Stimulated activated memory B cell treated with anti-CD40 and anti-IgM and Interleukin-4, amounts not matched to agents 10 μg/mL and 1 μg/mL and 100 μg/mL, for 72 hours (primary cell): ENCODE measurements at regions not wholly inside any gene's neighbourhood (a gene's known extent, or its start where the extent isn't known, plus 50 kb on each side); places are given as distances from the start of the nearest gene placed in this dataset.
"Not testable (repeated sequence)": the region's sequence is repeated elsewhere in the genome, so short reads cannot be mapped to it uniquely, and the experiment has no call there.

Experiments used
- ATAC-seq: fragments of 150-1000 bp; cut with Tn5 transposase; 2 replicates; pipeline ENCODE4 v1.10.0; 2021
- H3K27ac Mint-ChIP-seq: one replicate; pipeline ENCODE4 v1.8.0; 2022; ENCODE audit warnings: mild to moderate bottlenecking, mixed read lengths
- H3K27me3 Mint-ChIP-seq: one replicate; pipeline ENCODE4 v1.8.0; 2022; ENCODE audit warnings: mixed read lengths
- H3K36me3 Mint-ChIP-seq: one replicate; pipeline ENCODE4 v1.8.0; 2022; ENCODE audit warnings: mixed read lengths
- H3K4me1 Mint-ChIP-seq: one replicate; pipeline ENCODE4 v1.8.0; 2022; ENCODE audit warnings: mixed read lengths
- H3K4me3 Mint-ChIP-seq: one replicate; pipeline ENCODE4 v1.8.0; 2022; ENCODE audit warnings: mild to moderate bottlenecking, moderate library complexity, mixed read lengths
- H3K9me3 Mint-ChIP-seq: one replicate; pipeline ENCODE4 v1.8.0; 2022; ENCODE audit warnings: mixed read lengths

GRCh38 chr13:44678197-44678596 lies 102.1 kb upstream of the TSC22D1 start:
- Mint-ChIP-seq H3K27ac (no peak overlapping the region), H3K36me3 (no peaks in the 10 kb centered on the region), H3K9me3 (peaks cover 4% of the 10 kb centered on the region), H3K27me3 (peaks cover 9% of the 10 kb centered on the region), H3K4me1 (peaks cover 5% of the 10 kb centered on the region), H3K4me3 (no peak overlapping the region)
- ATAC-seq = no peak

- ATAC-seq = no peak
- peaks cover 4% of the 10 kb centered on the region for H3K9me3 Mint-ChIP-seq
- H3K27ac Mint-ChIP-seq = no peak overlapping the region
- H3K36me3 Mint-ChIP-seq = no peaks in the 10 kb centered on the region
- peaks cover 5% of the 10 kb centered on the region for H3K4me1 Mint-ChIP-seq
- no peak overlapping the region for H3K4me3 Mint-ChIP-seq
- peaks cover 9% of the 10 kb centered on the region for H3K27me3 Mint-ChIP-seq
Measured at GRCh38 chr13:44676534-44676933, 100.4 kb upstream of the TSC22D1 start.

- peaks cover under 1% of the 10 kb centered on the region for H3K27me3 Mint-ChIP-seq
- no peaks in the 10 kb centered on the region for H3K4me1 Mint-ChIP-seq
- no peak for ATAC-seq
- H3K9me3 Mint-ChIP-seq = no peaks in the 10 kb centered on the region
- H3K36me3 Mint-ChIP-seq = no peaks in the 10 kb centered on the region
- no peak overlapping the region for H3K4me3 Mint-ChIP-seq
- H3K27ac Mint-ChIP-seq = no peak overlapping the region
Measured at GRCh38 chr13:44669534-44669933, 93.4 kb upstream of the TSC22D1 start.

GRCh38 chr13:44668688-44669087 lies 92.6 kb upstream of the TSC22D1 start:
- Mint-ChIP-seq H3K4me1 (no peaks in the 10 kb centered on the region), H3K4me3 (no peak overlapping the region), H3K27me3 (no peaks in the 10 kb centered on the region), H3K27ac (no peak overlapping the region), H3K9me3 (no peaks in the 10 kb centered on the region), H3K36me3 (no peaks in the 10 kb centered on the region)
- no peak for ATAC-seq

- Mint-ChIP-seq H3K9me3 (no peaks in the 10 kb centered on the region), H3K36me3 (no peaks in the 10 kb centered on the region), H3K4me1 (no peaks in the 10 kb centered on the region), H3K27me3 (no peaks in the 10 kb centered on the region), H3K4me3 (no peak overlapping the region), H3K27ac (no peak overlapping the region)
- ATAC-seq = peak; percentile 68
Measured at GRCh38 chr13:44667943-44668342, 91.8 kb upstream of the TSC22D1 start.

GRCh38 chr13:44666538-44666937 lies 90.4 kb upstream of the TSC22D1 start:
- not testable (repeated sequence) for H3K4me1 Mint-ChIP-seq, H3K27me3 Mint-ChIP-seq, ATAC-seq, H3K9me3 Mint-ChIP-seq, H3K4me3 Mint-ChIP-seq, H3K27ac Mint-ChIP-seq, H3K36me3 Mint-ChIP-seq

GRCh38 chr13:44664308-44664707 lies 88.2 kb upstream of the TSC22D1 start:
- Mint-ChIP-seq H3K4me3 (no peak overlapping the region), H3K36me3 (no peaks in the 10 kb centered on the region), H3K4me1 (no peaks in the 10 kb centered on the region), H3K9me3 (no peaks in the 10 kb centered on the region), H3K27ac (no peak overlapping the region), H3K27me3 (peaks cover 20% of the 10 kb centered on the region)
- no peak for ATAC-seq

GRCh38 chr13:44662515-44662914 lies 86.4 kb upstream of the TSC22D1 start:
- no peaks in the 10 kb centered on the region for H3K9me3 Mint-ChIP-seq
- peaks cover 21% of the 10 kb centered on the region for H3K27me3 Mint-ChIP-seq
- H3K27ac Mint-ChIP-seq = no peak overlapping the region
- no peaks in the 10 kb centered on the region for H3K36me3 Mint-ChIP-seq
- no peaks in the 10 kb centered on the region for H3K4me1 Mint-ChIP-seq
- ATAC-seq = no peak
- no peak overlapping the region for H3K4me3 Mint-ChIP-seq

- no peak for ATAC-seq
- no peaks in the 10 kb centered on the region for H3K4me1 Mint-ChIP-seq
- no peaks in the 10 kb centered on the region for H3K9me3 Mint-ChIP-seq
- no peaks in the 10 kb centered on the region for H3K36me3 Mint-ChIP-seq
- H3K4me3 Mint-ChIP-seq = no peak overlapping the region
- H3K27me3 Mint-ChIP-seq = peaks cover 21% of the 10 kb centered on the region
- no peak overlapping the region for H3K27ac Mint-ChIP-seq
Measured at GRCh38 chr13:44661936-44662335, 85.8 kb upstream of the TSC22D1 start.

- Mint-ChIP-seq H3K27me3 (peaks cover 21% of the 10 kb centered on the region), H3K9me3 (no peaks in the 10 kb centered on the region), H3K27ac (no peak overlapping the region), H3K4me3 (no peak overlapping the region), H3K36me3 (no peaks in the 10 kb centered on the region), H3K4me1 (no peaks in the 10 kb centered on the region)
- ATAC-seq = no peak
Measured at GRCh38 chr13:44660050-44660449, 83.9 kb upstream of the TSC22D1 start.

GRCh38 chr13:44652962-44653660 lies 77.0 kb upstream of the TSC22D1 start:
- H3K4me3 Mint-ChIP-seq = no peak overlapping the region
- H3K9me3 Mint-ChIP-seq = no peaks in the 10 kb centered on the region
- no peaks in the 10 kb centered on the region for H3K36me3 Mint-ChIP-seq
- peaks cover 26% of the 10 kb centered on the region for H3K27me3 Mint-ChIP-seq
- ATAC-seq = no peak
- H3K27ac Mint-ChIP-seq = no peak overlapping the region
- H3K4me1 Mint-ChIP-seq = no peaks in the 10 kb centered on the region

- ATAC-seq = no peak
- H3K27me3 Mint-ChIP-seq = peaks cover 29% of the 10 kb centered on the region
Measured at GRCh38 chr13:44652168-44652567, 76.0 kb upstream of the TSC22D1 start.

GRCh38 chr13:44651724-44652123 lies 75.6 kb upstream of the TSC22D1 start:
- no peak overlapping the region for H3K27ac Mint-ChIP-seq
- H3K9me3 Mint-ChIP-seq = no peaks in the 10 kb centered on the region
- peaks cover 34% of the 10 kb centered on the region for H3K27me3 Mint-ChIP-seq
- ATAC-seq = no peak
- H3K4me3 Mint-ChIP-seq = no peak overlapping the region
- no peaks in the 10 kb centered on the region for H3K36me3 Mint-ChIP-seq
- no peaks in the 10 kb centered on the region for H3K4me1 Mint-ChIP-seq

More at GRCh38 chr13:44652168-44652567, 76.0 kb upstream of the TSC22D1 start:
- Mint-ChIP-seq H3K4me1 (no peaks in the 10 kb centered on the region), H3K36me3 (no peaks in the 10 kb centered on the region), H3K27ac (no peak overlapping the region), H3K9me3 (no peaks in the 10 kb centered on the region), H3K4me3 (no peak overlapping the region)

- H3K4me3 Mint-ChIP-seq = no peak overlapping the region
- no peaks in the 10 kb centered on the region for H3K36me3 Mint-ChIP-seq
- H3K4me1 Mint-ChIP-seq = no peaks in the 10 kb centered on the region
- H3K27ac Mint-ChIP-seq = no peak overlapping the region
- ATAC-seq = no peak
- H3K9me3 Mint-ChIP-seq = no peaks in the 10 kb centered on the region
- H3K27me3 Mint-ChIP-seq = peaks cover 35% of the 10 kb centered on the region
Measured at GRCh38 chr13:44651209-44651608, 75.1 kb upstream of the TSC22D1 start.

- H3K36me3 Mint-ChIP-seq = no peaks in the 10 kb centered on the region
- no peaks in the 10 kb centered on the region for H3K9me3 Mint-ChIP-seq
- H3K4me3 Mint-ChIP-seq = no peak overlapping the region
- H3K27ac Mint-ChIP-seq = no peak overlapping the region
- ATAC-seq = no peak
- H3K4me1 Mint-ChIP-seq = no peaks in the 10 kb centered on the region
- peaks cover 35% of the 10 kb centered on the region for H3K27me3 Mint-ChIP-seq
Measured at GRCh38 chr13:44649834-44650233, 73.7 kb upstream of the TSC22D1 start.

- Mint-ChIP-seq H3K36me3 (no peaks in the 10 kb centered on the region), H3K9me3 (no peaks in the 10 kb centered on the region), H3K4me1 (no peaks in the 10 kb centered on the region), H3K27me3 (peaks cover 41% of the 10 kb centered on the region), H3K27ac (no peak overlapping the region), H3K4me3 (no peak overlapping the region)
- ATAC-seq = no peak
Measured at GRCh38 chr13:44649104-44649428, 72.9 kb upstream of the TSC22D1 start.
